GM12878 (cell line): ENCODE measurements at regions not wholly inside any gene's neighbourhood (a gene's known extent, or its start where the extent isn't known, plus 50 kb on each side); places are given as distances from the start of the nearest gene placed in this dataset.

Experiments used
- ATAC-seq: fragments of 200-7000 bp; cut with Tn5 transposase; 3 replicates; pipeline ENCODE4 v1.9.1; 2020; ENCODE audit warnings: mild to moderate bottlenecking, moderate library complexity
- BruUV-seq: library from RNA; stranded (reverse); fragments of 400-500 nt; replicated peaks from 2 replicates; lab custom pipeline; 2021; lab: Mats Ljungman, UMichigan
- CTCF ChIA-PET: fragments of 300-600 bp; sonication (Branson Sonifier 250); formaldehyde crosslinking; extraction: SDS; loops from one replicate; lab custom pipeline; 2021; ENCODE audit warnings: inconsistent platforms; lab: Yijun Ruan, JAX
- POLR2A ChIA-PET: fragments of 350-600 bp; formaldehyde crosslinking; extraction: SDS; loops from one replicate; lab custom pipeline; 2021; ENCODE audit warnings: inconsistent platforms; lab: Charles Lee
- RAD21 ChIA-PET: fragments of 300-600 bp; sonication (Branson Sonifier 250); formaldehyde crosslinking; loops from one replicate; lab custom pipeline; 2023; ENCODE audit warnings: antibody characterized with exemption; ENCODE audit not compliant: unreplicated experiment; lab: Charles Lee
- SMC1A ChIA-PET: fragments of 300-600 bp; sonication (Branson Sonifier 250); formaldehyde crosslinking; loops from one replicate; lab custom pipeline; 2023; ENCODE audit not compliant: unreplicated experiment, uncharacterized antibody; lab: Charles Lee
- DNase-seq: peaks from one replicate; pipeline ENCODE4 v3.0.0-alpha.2; 2011; ENCODE audit warnings: low read depth, low spot score
- FAIRE-seq: peaks from 3 replicates; lab custom pipeline; 2011; peaks lifted over from hg19 to GRCh38; lab: Jason Lieb, UNC
- H2AFZ ChIP-seq: 2 replicates; pipeline ENCODE4 v1.6.0; 2011; ENCODE audit warnings: low read depth, low read length, control low read depth; ENCODE audit not compliant: control insufficient read depth
- H3K27ac ChIP-seq: 2 replicates; pipeline ENCODE4 v1.5.1; 2011; ENCODE audit warnings: control low read depth; ENCODE audit not compliant: control insufficient read depth, insufficient read depth
- H3K27me3 ChIP-seq, 2 experiments: replicated peaks in 1 of 2; 2 replicates each; pipeline versions ENCODE4 v1.6.0 to v1.6.1; 2011; ENCODE audit warnings: low read length in 1 of 2; ENCODE audit not compliant: control insufficient read depth in 2 of 2, insufficient read depth in 2 of 2
- H3K36me3 ChIP-seq, 2 experiments: 2 replicates each; pipeline ENCODE4 v1.5.1; 2011; ENCODE audit warnings: low read length in 1 of 2; ENCODE audit not compliant: control insufficient read depth in 2 of 2, insufficient read depth in 2 of 2
- H3K4me1 ChIP-seq: 2 replicates; pipeline ENCODE4 v1.6.1; 2011; ENCODE audit warnings: mild to moderate bottlenecking, low read length, moderate library complexity, mixed read lengths; ENCODE audit not compliant: control insufficient read depth, insufficient read depth
- H3K4me2 ChIP-seq: 2 replicates; pipeline ENCODE4 v1.6.0; 2011; ENCODE audit warnings: control low read depth; ENCODE audit not compliant: control insufficient read depth, insufficient read depth
- H3K4me3 ChIP-seq: fragments of 200-600 bp; sonication (generic); 2 replicates; pipeline ENCODE4 v1.5.1; 2016
- H3K79me2 ChIP-seq: 2 replicates; pipeline ENCODE4 v1.6.0; 2011; ENCODE audit warnings: low read length; ENCODE audit not compliant: control insufficient read depth, insufficient read depth
- H3K9ac ChIP-seq: 2 replicates; pipeline ENCODE4 v1.8.0; 2011; ENCODE audit warnings: low read length, control low read depth, mixed read lengths; ENCODE audit not compliant: control insufficient read depth, insufficient read depth
- H3K9me3 ChIP-seq: replicated peaks from 3 replicates; pipeline ENCODE4 v1.5.1; 2011; ENCODE audit warnings: mild to moderate bottlenecking, low read length; ENCODE audit not compliant: control insufficient read depth, insufficient read depth
- H4K20me1 ChIP-seq: 2 replicates; pipeline ENCODE4 v1.6.0; 2011; ENCODE audit not compliant: control insufficient read depth, insufficient read depth
- BACH1 ChIP-seq: fragments of 450-650 bp; IDR thresholded peaks from 2 replicates; pipeline ENCODE4 v1.6.1; 2017; ENCODE audit warnings: mild to moderate bottlenecking, borderline replicate concordance
- CEBPB ChIP-seq, 2 experiments: fragments of 150-350 bp in 1 of 2; IDR thresholded peaks; 2 replicates each; pipeline ENCODE4 v1.6.1; 2012 to 2014; ENCODE audit warnings: low read depth in 2 of 2, low read length in 2 of 2, borderline replicate concordance in 1 of 2, inconsistent platforms in 1 of 2
- MEF2A ChIP-seq: IDR thresholded peaks from 2 replicates; pipeline ENCODE4 v1.6.1; 2011; ENCODE audit warnings: low read depth, mild to moderate bottlenecking, low read length, moderate library complexity; ENCODE audit not compliant: insufficient read depth
- MYC ChIP-seq: IDR thresholded peaks from 2 replicates; pipeline ENCODE4 v1.6.1; 2011; ENCODE audit warnings: mild to moderate bottlenecking, low read length, moderate library complexity, inconsistent platforms; ENCODE audit not compliant: insufficient read depth, insufficient replicate concordance, insufficient read length, severe bottlenecking
- PAX8 ChIP-seq: fragments of 450-650 bp; IDR thresholded peaks from 2 replicates; pipeline ENCODE4 v1.6.1; 2017; ENCODE audit warnings: mild to moderate bottlenecking, moderate library complexity
- TCF12 ChIP-seq: IDR thresholded peaks from 2 replicates; pipeline ENCODE4 v1.6.1; 2011; ENCODE audit warnings: low read depth, mild to moderate bottlenecking, low read length
- in situ Hi-C: fragments of 300-500 bp; cut with MboI; formaldehyde crosslinking; loops from 9 replicates; pipeline ENCODE4 v1.14.3; 2018; ENCODE audit warnings: mixed read lengths
- intact Hi-C: fragments of 100-400 bp; cut with micrococcal nuclease; formaldehyde crosslinking; loops from one replicate; pipeline ENCODE4 v1.14.2; 2022; ENCODE audit not compliant: unreplicated experiment
- TF ChIP-seq, protein P1 (sequence below): fragments of 450-650 bp; IDR thresholded peaks from 2 replicates; pipeline ENCODE4 v1.6.1; 2014; ENCODE audit warnings: mild to moderate bottlenecking

DNA sequence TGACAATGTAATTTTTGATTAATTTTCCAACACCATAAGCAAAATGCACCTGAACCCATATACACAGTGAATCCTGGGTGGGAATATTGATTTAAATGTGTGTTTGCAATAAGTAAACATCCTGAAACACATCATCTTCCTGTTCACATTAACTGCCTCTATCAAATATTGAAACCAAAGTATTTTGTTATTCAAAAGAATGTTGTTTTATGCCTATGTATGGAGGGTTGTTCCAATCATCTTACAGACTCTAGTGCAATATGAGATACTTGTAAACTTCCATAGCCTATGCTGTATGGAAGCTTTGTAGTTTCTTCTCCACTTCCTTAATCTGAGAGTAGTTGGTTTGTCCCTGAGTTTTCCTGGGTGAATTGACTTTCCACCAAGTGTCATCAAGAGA lies 105.4 kb upstream of the SLC7A11 start:
- H3K9ac ChIP-seq: no peak overlapping the region
- ATAC-seq: no peak
- no peaks in the 10 kb centered on the region for H4K20me1 ChIP-seq
- SMC1A ChIA-PET: interaction anchor here (0.9 to 4.3 kb wide), 9 partner anchors 32 to 257 kb away, joined by 3 to 13 read pairs (median 3); no protein-coding TSS in a partner anchor
- H3K4me3 ChIP-seq: no peak overlapping the region
- CTCF ChIA-PET: interaction anchor here (0.8 kb wide), 1 partner anchor 74 kb away, joined by 3 read pairs; no protein-coding TSS in a partner anchor
- no peaks in the 10 kb centered on the region for H3K36me3 ChIP-seq
- H3K27ac ChIP-seq: no peak overlapping the region
- DNase-seq: no peak
- H3K4me1 ChIP-seq: peaks cover 4% of the 10 kb centered on the region; the same call in 1 of the 2 replicates
- H3K79me2 ChIP-seq: no peaks in the 10 kb centered on the region
- peak overlapping the region; percentile 7 for H2AFZ ChIP-seq
- TF ChIP-seq BACH1 (no peak), MEF2A (no peak), CEBPB (IDR thresholded peaks at IDR 0.05; ENCODE audit: borderline replicate concordance in 1 of 2, low read depth in 2 of 2, low read length in 2 of 2) (no peak), TCF12 (no peak), PAX8 (no peak), MYC (no peak)
- TF ChIP-seq, protein P1, sequence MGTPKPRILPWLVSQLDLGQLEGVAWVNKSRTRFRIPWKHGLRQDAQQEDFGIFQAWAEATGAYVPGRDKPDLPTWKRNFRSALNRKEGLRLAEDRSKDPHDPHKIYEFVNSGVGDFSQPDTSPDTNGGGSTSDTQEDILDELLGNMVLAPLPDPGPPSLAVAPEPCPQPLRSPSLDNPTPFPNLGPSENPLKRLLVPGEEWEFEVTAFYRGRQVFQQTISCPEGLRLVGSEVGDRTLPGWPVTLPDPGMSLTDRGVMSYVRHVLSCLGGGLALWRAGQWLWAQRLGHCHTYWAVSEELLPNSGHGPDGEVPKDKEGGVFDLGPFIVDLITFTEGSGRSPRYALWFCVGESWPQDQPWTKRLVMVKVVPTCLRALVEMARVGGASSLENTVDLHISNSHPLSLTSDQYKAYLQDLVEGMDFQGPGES: no peak
- no peak overlapping the region for H3K4me2 ChIP-seq
- in situ Hi-C loops: no loop called here
- H3K27me3 ChIP-seq: no peaks in the 10 kb centered on the region
- FAIRE-seq: no peak
- RAD21 ChIA-PET: interaction anchor here (1.6 kb wide), 1 partner anchor 45 kb away, joined by 8 read pairs; no protein-coding TSS in a partner anchor
- H3K9me3 ChIP-seq: peaks cover 2% of the 10 kb centered on the region; the same call in 2 of the 3 replicates
- BruUV-seq: no TSS peak
- POLR2A ChIA-PET: no interaction called here
- intact Hi-C loops: no loop called here
